ENCODE measurements at regions not wholly inside any gene's neighbourhood (a gene's known extent, or its start where the extent isn't known, plus 50 kb on each side); places are given as distances from the start of the nearest gene placed in this dataset.

- Histone ChIP-seq H3K4me2 (ENCODE audit: unreplicated experiment) (no peak overlapping the region), H3K27ac (no peak overlapping the region), H3F3A (ENCODE audit: insufficient read depth) (no peaks in the 10 kb centered on the region), H3K79me2 (ENCODE audit: insufficient read depth) (no peaks in the 10 kb centered on the region), H4K20me1 (ENCODE audit: insufficient read depth) (no peaks in the 10 kb centered on the region), H3K9ac (no peak overlapping the region), H3K4me1 (ENCODE audit: insufficient read depth) (peaks cover 9% of the 10 kb centered on the region), H3K9me2 (ENCODE audit: insufficient read depth) (no peaks in the 10 kb centered on the region), H3K36me3 (ENCODE audit: low read depth) (no peaks in the 10 kb centered on the region), H3K27me3 (replicated peaks; ENCODE audit: insufficient read depth) (no peaks in the 10 kb centered on the region), H2AFZ (no peak overlapping the region), H3K9me3 (ENCODE audit: low read depth) (peaks cover 6% of the 10 kb centered on the region), H3K4me3 (no peak overlapping the region)
- TF ChIP-seq EZH2 (IDR thresholded peaks at IDR 0.05; ENCODE audit: insufficient read depth, poor library complexity, severe bottlenecking) (no peak), EZH2phosphoT487 (IDR thresholded peaks at IDR 0.05; ENCODE audit: insufficient read depth, low read depth) (no peak)
- no peak for DNase-seq
- in situ Hi-C loops (cut with MboI) = no loop called here
- 92 to 100% methylated on average over 4 of the region's 4 CpGs for WGBS, 2 experiments (ENCODE audit: low coverage in 1 of 2, low lambda C conversion rate in 2 of 2, missing lambda C conversion rate in 2 of 2)
Measured at GRCh38 chr1:118303534-118303933, 118.5 kb upstream of the SPAG17 start.

- Histone ChIP-seq H3F3A (ENCODE audit: insufficient read depth) (no peaks in the 10 kb centered on the region), H3K27me3 (replicated peaks; ENCODE audit: insufficient read depth) (no peaks in the 10 kb centered on the region), H3K4me2 (ENCODE audit: unreplicated experiment) (no peak overlapping the region), H3K79me2 (ENCODE audit: insufficient read depth) (no peaks in the 10 kb centered on the region), H4K20me1 (ENCODE audit: insufficient read depth) (no peaks in the 10 kb centered on the region), H3K4me1 (ENCODE audit: insufficient read depth) (peaks cover 9% of the 10 kb centered on the region), H3K9me3 (ENCODE audit: low read depth) (peaks cover 2% of the 10 kb centered on the region), H3K9ac (no peak overlapping the region), H3K27ac (no peak overlapping the region), H3K36me3 (ENCODE audit: low read depth) (no peaks in the 10 kb centered on the region), H2AFZ (no peak overlapping the region), H3K9me2 (ENCODE audit: insufficient read depth) (no peaks in the 10 kb centered on the region), H3K4me3 (no peak overlapping the region)
- DNase-seq = no peak
- no peak for TF ChIP-seq EZH2phosphoT487 (IDR thresholded peaks at IDR 0.05; ENCODE audit: insufficient read depth, low read depth)
- no peak for TF ChIP-seq EZH2 (IDR thresholded peaks at IDR 0.05; ENCODE audit: insufficient read depth, poor library complexity, severe bottlenecking)
- in situ Hi-C loops (cut with MboI) = no loop called here
Measured at GRCh38 chr1:118303064-118303463, 118.0 kb upstream of the SPAG17 start.

- H3K4me3 ChIP-seq = no peak overlapping the region
- peaks cover 9% of the 10 kb centered on the region for H3K4me1 ChIP-seq (ENCODE audit: insufficient read depth)
- no peaks in the 10 kb centered on the region for H3K27me3 ChIP-seq (replicated peaks; ENCODE audit: insufficient read depth)
- no peak for TF ChIP-seq EZH2phosphoT487 (IDR thresholded peaks at IDR 0.05; ENCODE audit: insufficient read depth, low read depth)
- no peak for TF ChIP-seq EZH2 (IDR thresholded peaks at IDR 0.05; ENCODE audit: insufficient read depth, poor library complexity, severe bottlenecking)
- in situ Hi-C loops (cut with MboI) = no loop called here
- 23 to 35% methylated on average over 1 of the region's 1 CpG for WGBS, 2 experiments (ENCODE audit: low coverage in 1 of 2, low lambda C conversion rate in 2 of 2, missing lambda C conversion rate in 2 of 2)
- H3K9me2 ChIP-seq (ENCODE audit: insufficient read depth) = no peaks in the 10 kb centered on the region
- H3K9me3 ChIP-seq (ENCODE audit: low read depth) = no peaks in the 10 kb centered on the region
- H4K20me1 ChIP-seq (ENCODE audit: insufficient read depth) = no peaks in the 10 kb centered on the region
- H3F3A ChIP-seq (ENCODE audit: insufficient read depth) = no peaks in the 10 kb centered on the region
- DNase-seq = peak; percentile 62
- H3K36me3 ChIP-seq (ENCODE audit: low read depth) = no peaks in the 10 kb centered on the region
- no peak overlapping the region for H3K27ac ChIP-seq
- no peak overlapping the region for H3K4me2 ChIP-seq (ENCODE audit: unreplicated experiment)
- no peaks in the 10 kb centered on the region for H3K79me2 ChIP-seq (ENCODE audit: insufficient read depth)
- no peak overlapping the region for H2AFZ ChIP-seq
- H3K9ac ChIP-seq = no peak overlapping the region
Measured at GRCh38 chr1:118302145-118302544, 117.1 kb upstream of the SPAG17 start.

GRCh38 chr1:118300808-118301207 is 115.8 kb upstream of the SPAG17 start:
- no peak for DNase-seq
- Histone ChIP-seq H3K9ac (no peak overlapping the region), H3K4me3 (no peak overlapping the region), H3K27ac (no peak overlapping the region), H3K36me3 (ENCODE audit: low read depth) (no peaks in the 10 kb centered on the region), H3K79me2 (ENCODE audit: insufficient read depth) (no peaks in the 10 kb centered on the region), H3K27me3 (replicated peaks; ENCODE audit: insufficient read depth) (no peaks in the 10 kb centered on the region), H4K20me1 (ENCODE audit: insufficient read depth) (no peaks in the 10 kb centered on the region), H2AFZ (no peak overlapping the region), H3K9me3 (ENCODE audit: low read depth) (no peaks in the 10 kb centered on the region), H3K4me1 (ENCODE audit: insufficient read depth) (peaks cover 9% of the 10 kb centered on the region), H3K9me2 (ENCODE audit: insufficient read depth) (no peaks in the 10 kb centered on the region), H3K4me2 (ENCODE audit: unreplicated experiment) (no peak overlapping the region), H3F3A (ENCODE audit: insufficient read depth) (no peaks in the 10 kb centered on the region)
- in situ Hi-C loops (cut with MboI) = no loop called here
- no peak for TF ChIP-seq EZH2 (IDR thresholded peaks at IDR 0.05; ENCODE audit: insufficient read depth, poor library complexity, severe bottlenecking)
- TF ChIP-seq EZH2phosphoT487 (IDR thresholded peaks at IDR 0.05; ENCODE audit: insufficient read depth, low read depth) = no peak

- no peaks in the 10 kb centered on the region for H3K9me3 ChIP-seq (ENCODE audit: low read depth)
- DNase-seq = no peak
- no peaks in the 10 kb centered on the region for H3K79me2 ChIP-seq (ENCODE audit: insufficient read depth)
- H3K4me1 ChIP-seq (ENCODE audit: insufficient read depth) = peaks cover 19% of the 10 kb centered on the region
- no peak overlapping the region for H3K4me3 ChIP-seq
- no peaks in the 10 kb centered on the region for H3K36me3 ChIP-seq (ENCODE audit: low read depth)
- H2AFZ ChIP-seq = no peak overlapping the region
- H3K9ac ChIP-seq = no peak overlapping the region
- 97 to 98% methylated on average over 5 of the region's 5 CpGs for WGBS, 2 experiments (ENCODE audit: low coverage in 1 of 2, low lambda C conversion rate in 2 of 2, missing lambda C conversion rate in 2 of 2)
- in situ Hi-C loops (cut with MboI) = no loop called here
- H3F3A ChIP-seq (ENCODE audit: insufficient read depth) = no peaks in the 10 kb centered on the region
- no peaks in the 10 kb centered on the region for H3K27me3 ChIP-seq (replicated peaks; ENCODE audit: insufficient read depth)
- no peaks in the 10 kb centered on the region for H3K9me2 ChIP-seq (ENCODE audit: insufficient read depth)
- no peak overlapping the region for H3K4me2 ChIP-seq (ENCODE audit: unreplicated experiment)
- no peak overlapping the region for H3K27ac ChIP-seq
- no peaks in the 10 kb centered on the region for H4K20me1 ChIP-seq (ENCODE audit: insufficient read depth)
- TF ChIP-seq EZH2 (IDR thresholded peaks at IDR 0.05; ENCODE audit: insufficient read depth, poor library complexity, severe bottlenecking) (no peak), EZH2phosphoT487 (IDR thresholded peaks at IDR 0.05; ENCODE audit: insufficient read depth, low read depth) (no peak)
Measured at GRCh38 chr1:118298397-118298796, 113.4 kb upstream of the SPAG17 start.

Measured in GM23248 (cell line).